ENCODE measurements at regions not wholly inside any gene's neighbourhood (a gene's known extent, or its start where the extent isn't known, plus 50 kb on each side); places are given as distances from the start of the nearest gene placed in this dataset.

GRCh38 chr11:104713401-104713800 lies 184.9 kb downstream of the CASP12 start:
- no peaks in the 10 kb centered on the region for H3K9me3 ChIP-seq (ENCODE audit: control insufficient read depth, insufficient read depth, low read length)
- in situ Hi-C loops (cut with MboI; ENCODE audit: low sequenced_read_pairs) = no loop called here
- no peak overlapping the region for H2AFZ ChIP-seq (replicated peaks; ENCODE audit: low read length, poor library complexity)
- H3K14ac ChIP-seq (replicated peaks; ENCODE audit: low read depth, low read length) = no peak overlapping the region
- H3K4me3 ChIP-seq (ENCODE audit: insufficient read depth, low read depth, low read length) = no peak overlapping the region
- intact Hi-C loops (cut with micrococcal nuclease) = no loop called here
- no TSS peak for BruUV-seq (replicated peaks)
- H2BK5ac ChIP-seq (ENCODE audit: low read depth, low read length, poor library complexity, severe bottlenecking) = peak overlapping the region; percentile 8
- H2BK20ac ChIP-seq (ENCODE audit: low read depth, low read length) = no peak overlapping the region
- DNase-seq = peak; percentile 59
- no peak overlapping the region for H3K23ac ChIP-seq (ENCODE audit: low read depth, low read length)
- H4K20me1 ChIP-seq (ENCODE audit: insufficient read depth, low read length) = no peaks in the 10 kb centered on the region
- H2AK9ac ChIP-seq (replicated peaks; ENCODE audit: low read depth, low read length, poor library complexity) = no peak overlapping the region
- H2BK15ac ChIP-seq (ENCODE audit: low read depth, low read length) = no peak overlapping the region
- WGBS, 2 experiments (ENCODE audit: extremely low coverage in 2 of 2, insufficient read length in 1 of 2) = no CpG with 5 or more reads among the region's 1 CpG
- no peaks in the 10 kb centered on the region for H3K9me1 ChIP-seq (ENCODE audit: insufficient read depth, low read length)
- H4K91ac ChIP-seq (ENCODE audit: insufficient read depth, low read depth, low read length) = no peak overlapping the region
- no peaks in the 10 kb centered on the region for H3K4me1 ChIP-seq (ENCODE audit: control insufficient read depth, insufficient read depth, low read length)
- no peaks in the 10 kb centered on the region for H3K79me1 ChIP-seq (ENCODE audit: low read depth in 1 of 2, low read length in 2 of 2)
- H3K27me3 ChIP-seq (ENCODE audit: control insufficient read depth, insufficient read depth, low read length) = no peaks in the 10 kb centered on the region
- no peak overlapping the region for H3K27ac ChIP-seq (ENCODE audit: insufficient read depth, low read length)
- no peak overlapping the region for H4K5ac ChIP-seq (ENCODE audit: low read depth, low read length)
- H3K9ac ChIP-seq (ENCODE audit: low read depth, low read length) = no peak overlapping the region
- H2AK5ac ChIP-seq (ENCODE audit: low read depth, low read length) = no peak overlapping the region
- H2BK120ac ChIP-seq (ENCODE audit: low read depth, low read length) = no peak overlapping the region
- no peak overlapping the region for H3K18ac ChIP-seq (ENCODE audit: low read depth, low read length)
- no peak overlapping the region for H3K4ac ChIP-seq (ENCODE audit: low read depth, low read length)
- H3K36me3 ChIP-seq (ENCODE audit: control insufficient read depth, insufficient read depth, low read length) = no peaks in the 10 kb centered on the region
- no peak overlapping the region for H4K8ac ChIP-seq (ENCODE audit: low read depth in 2 of 2, low read length in 2 of 2)
- peak; percentile 62 for ATAC-seq (ENCODE audit: low read depth)
- no peak overlapping the region for H3K56ac ChIP-seq (ENCODE audit: extremely low read depth, insufficient read depth, low read length)
- TF ChIP-seq CEBPB (IDR thresholded peaks at IDR 0.05; ENCODE audit: low read depth, low read length) (0 out of 2 replicates have a peak, but pooled peaks have one; percentile 5), MAFK (IDR thresholded peaks at IDR 0.05; ENCODE audit: low read depth, low read length) (no peak)
- CTCF ChIA-PET = no interaction called here
- dilution Hi-C loops (cut with HindIII; ENCODE audit: low sequenced_read_pairs, unreplicated experiment) = no loop called here
- POLR2A ChIA-PET (ENCODE audit: unreplicated experiment) = no interaction called here
- no peak overlapping the region for H3K4me2 ChIP-seq (ENCODE audit: low read depth, low read length)

Measured in IMR-90 (cell line).